ENCODE measurements at regions not wholly inside any gene's neighbourhood (a gene's known extent, or its start where the extent isn't known, plus 50 kb on each side); places are given as distances from the start of the nearest gene placed in this dataset.

DNA sequence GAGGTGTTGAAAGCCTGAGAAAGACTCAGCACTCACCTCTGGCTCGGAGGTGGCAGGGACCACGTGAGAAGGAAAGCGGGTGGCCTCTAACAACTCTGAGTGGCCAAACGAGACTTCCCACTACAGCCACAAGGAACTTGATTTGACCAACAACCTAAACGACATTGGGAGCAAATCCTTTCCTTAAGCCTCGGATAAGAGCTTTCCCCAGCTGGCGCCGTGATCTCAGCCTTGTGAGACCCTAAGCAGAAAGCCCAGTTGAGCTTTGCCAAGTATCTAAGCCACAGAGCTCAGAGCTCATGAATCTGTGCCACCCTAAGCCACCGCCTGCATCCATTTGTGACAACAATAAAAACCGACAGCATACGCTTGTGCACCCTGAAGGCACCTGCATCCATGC, 636.0 kb downstream of the TBC1D22A start:
- no peak for ATAC-seq
- TF ChIP-seq TCF4 (CRISPR knock-in tag; IDR thresholded peaks at IDR 0.05; ENCODE audit: borderline replicate concordance) (no peak), ZC3H10 (CRISPR knock-in tag; IDR thresholded peaks at IDR 0.05) (no peak), TSHZ2 (CRISPR knock-in tag; IDR thresholded peaks at IDR 0.05) (no peak), ZNF70 (CRISPR knock-in tag; IDR thresholded peaks at IDR 0.05) (no peak), ZNF8 (CRISPR knock-in tag; IDR thresholded peaks at IDR 0.05) (no peak)

DNA sequence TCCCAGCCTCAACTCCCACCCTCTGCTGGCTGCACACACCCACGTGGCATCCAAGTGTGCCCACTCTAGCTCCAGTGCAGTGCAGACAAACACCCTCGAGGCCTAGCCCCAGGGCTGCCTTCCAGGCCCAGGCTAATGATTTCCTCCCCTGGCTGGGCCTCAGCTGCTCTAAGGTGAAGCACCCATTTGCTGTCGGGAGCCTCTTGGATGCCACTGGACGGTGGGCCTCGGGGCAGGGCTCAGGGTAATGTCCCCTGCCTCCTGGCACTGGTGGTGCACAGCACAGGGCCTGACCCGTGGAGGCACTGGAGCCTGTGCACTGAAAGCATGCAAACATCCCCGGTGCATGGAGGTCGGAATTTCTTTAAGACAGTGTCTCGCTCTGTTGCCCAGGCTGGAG, 635.2 kb downstream of the TBC1D22A start:
- TF ChIP-seq RARB (CRISPR knock-in tag; IDR thresholded peaks at IDR 0.05), result no peak
- TF ChIP-seq ISL1 (CRISPR knock-in tag; IDR thresholded peaks at IDR 0.05), result no peak
- TF ChIP-seq ZNF70 (CRISPR knock-in tag; IDR thresholded peaks at IDR 0.05), result no peak
- no peak for TF ChIP-seq TCF4 (CRISPR knock-in tag; IDR thresholded peaks at IDR 0.05; ENCODE audit: borderline replicate concordance)
- TF ChIP-seq ZNF565 (CRISPR knock-in tag; conservative IDR thresholded peaks at IDR 0.05; ENCODE audit: low read depth), result no peak
- no peak for TF ChIP-seq PATZ1 (CRISPR knock-in tag; IDR thresholded peaks at IDR 0.05; ENCODE audit: borderline replicate concordance)
- TF ChIP-seq TOX (CRISPR knock-in tag; IDR thresholded peaks at IDR 0.05; ENCODE audit: borderline replicate concordance), result no peak
- TF ChIP-seq ZFP30 (CRISPR knock-in tag; IDR thresholded peaks at IDR 0.05), result no peak
- TF ChIP-seq ARNTL (CRISPR knock-in tag; IDR thresholded peaks at IDR 0.05; ENCODE audit: borderline replicate concordance, low read depth), result no peak
- TF ChIP-seq ESRRG (CRISPR knock-in tag; IDR thresholded peaks at IDR 0.05), result no peak
- TF ChIP-seq CREB5 (CRISPR knock-in tag; IDR thresholded peaks at IDR 0.05; ENCODE audit: low read depth), result no peak
- no peak for TF ChIP-seq GLIS3 (CRISPR knock-in tag; IDR thresholded peaks at IDR 0.05)
- TF ChIP-seq PPARA (CRISPR knock-in tag; IDR thresholded peaks at IDR 0.05; ENCODE audit: borderline replicate concordance), result no peak
- TF ChIP-seq CSDC2 (CRISPR knock-in tag; IDR thresholded peaks at IDR 0.05), result no peak
- no peak for TF ChIP-seq OSR1 (CRISPR knock-in tag; IDR thresholded peaks at IDR 0.05)
- no peak for TF ChIP-seq CSRNP3 (CRISPR knock-in tag; IDR thresholded peaks at IDR 0.05)
- TF ChIP-seq SNAI2 (CRISPR knock-in tag; IDR thresholded peaks at IDR 0.05), result no peak
- TF ChIP-seq TSHZ2 (CRISPR knock-in tag; IDR thresholded peaks at IDR 0.05), result no peak
- no peak for TF ChIP-seq ZC3H10 (CRISPR knock-in tag; IDR thresholded peaks at IDR 0.05)
- ATAC-seq, result no peak

DNA sequence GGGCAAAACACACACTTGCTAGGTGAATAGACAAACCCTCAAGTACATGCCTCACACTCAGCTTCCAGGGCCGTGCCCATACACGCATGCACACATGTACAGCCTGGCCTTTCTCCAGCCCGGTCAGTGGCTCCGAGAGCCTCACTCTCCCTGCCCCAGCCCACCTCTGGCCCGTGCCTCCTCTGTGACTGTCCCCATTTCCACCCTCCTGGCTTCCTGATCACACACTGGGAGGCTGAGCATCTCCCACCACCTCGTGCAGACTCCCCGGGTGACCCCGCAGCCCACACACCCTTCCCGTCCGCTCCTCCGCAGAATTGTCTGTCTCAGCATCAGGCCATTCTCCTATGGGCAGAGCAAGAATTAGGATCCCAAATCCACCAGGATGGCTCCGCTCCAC, 634.1 kb downstream of the TBC1D22A start:
- no peak for ATAC-seq
- TF ChIP-seq ISL1 (CRISPR knock-in tag; IDR thresholded peaks at IDR 0.05) (no peak), OSR1 (CRISPR knock-in tag; IDR thresholded peaks at IDR 0.05) (no peak), ZNF8 (CRISPR knock-in tag; IDR thresholded peaks at IDR 0.05) (no peak), ZNF70 (CRISPR knock-in tag; IDR thresholded peaks at IDR 0.05) (no peak), ESRRG (CRISPR knock-in tag; IDR thresholded peaks at IDR 0.05) (no peak), TSHZ2 (CRISPR knock-in tag; IDR thresholded peaks at IDR 0.05) (no peak), BACH2 (CRISPR knock-in tag; IDR thresholded peaks at IDR 0.05; ENCODE audit: borderline replicate concordance) (no peak), PPARA (CRISPR knock-in tag; IDR thresholded peaks at IDR 0.05; ENCODE audit: borderline replicate concordance) (no peak), SNAI2 (CRISPR knock-in tag; IDR thresholded peaks at IDR 0.05) (no peak), ARNTL (CRISPR knock-in tag; IDR thresholded peaks at IDR 0.05; ENCODE audit: borderline replicate concordance, low read depth) (no peak), ZNF565 (CRISPR knock-in tag; conservative IDR thresholded peaks at IDR 0.05; ENCODE audit: low read depth) (no peak), TOX (CRISPR knock-in tag; IDR thresholded peaks at IDR 0.05; ENCODE audit: borderline replicate concordance) (no peak)
- TF ChIP-seq, protein P1, sequence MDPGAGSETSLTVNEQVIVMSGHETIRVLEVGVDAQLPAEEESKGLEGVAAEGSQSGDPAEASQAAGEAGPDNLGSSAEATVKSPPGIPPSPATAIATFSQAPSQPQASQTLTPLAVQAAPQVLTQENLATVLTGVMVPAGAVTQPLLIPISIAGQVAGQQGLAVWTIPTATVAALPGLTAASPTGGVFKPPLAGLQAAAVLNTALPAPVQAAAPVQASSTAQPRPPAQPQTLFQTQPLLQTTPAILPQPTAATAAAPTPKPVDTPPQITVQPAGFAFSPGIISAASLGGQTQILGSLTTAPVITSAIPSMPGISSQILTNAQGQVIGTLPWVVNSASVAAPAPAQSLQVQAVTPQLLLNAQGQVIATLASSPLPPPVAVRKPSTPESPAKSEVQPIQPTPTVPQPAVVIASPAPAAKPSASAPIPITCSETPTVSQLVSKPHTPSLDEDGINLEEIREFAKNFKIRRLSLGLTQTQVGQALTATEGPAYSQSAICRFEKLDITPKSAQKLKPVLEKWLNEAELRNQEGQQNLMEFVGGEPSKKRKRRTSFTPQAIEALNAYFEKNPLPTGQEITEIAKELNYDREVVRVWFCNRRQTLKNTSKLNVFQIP (CRISPR knock-in tag; IDR thresholded peaks at IDR 0.05; ENCODE audit: borderline replicate concordance, low read depth), result no peak

Measured in SK-N-SH treated with all-trans-retinoic acid at 6 μM for 48 hours (cell line).